AG09319 (cell line): ENCODE measurements at regions not wholly inside any gene's neighbourhood (a gene's known extent, or its start where the extent isn't known, plus 50 kb on each side); places are given as distances from the start of the nearest gene placed in this dataset.

Experiments
- DNase-seq: peaks from one replicate; pipeline ENCODE4 v3.0.0-alpha.2; 2010; ENCODE audit warnings: low read depth; ENCODE audit errors: extremely low read depth
- TF ChIP-seq, protein P1 (sequence below): IDR thresholded peaks from 2 replicates; pipeline ENCODE4 v1.5.1; 2011; ENCODE audit warnings: low read depth, mild to moderate bottlenecking, inconsistent platforms, low read length, moderate library complexity

DNA sequence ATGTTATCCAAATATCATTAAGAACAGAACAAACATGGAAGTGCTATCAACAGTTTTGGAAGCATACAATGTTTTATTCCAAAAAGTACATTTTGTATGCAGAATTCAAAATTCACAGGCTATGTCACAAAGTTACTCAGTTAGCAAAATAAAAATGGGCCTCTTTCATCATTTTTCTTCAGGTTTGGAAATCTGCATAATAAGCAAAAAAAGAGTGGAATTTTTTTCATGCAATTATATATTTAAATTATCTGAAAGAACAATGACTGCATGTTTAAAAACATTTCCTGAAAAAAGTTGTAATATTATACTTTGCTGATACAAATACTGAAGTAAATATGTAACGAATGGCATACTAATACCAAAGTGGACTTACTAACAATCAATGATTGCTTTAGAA, 161.2 kb upstream of the MBL2 start:
- DNase-seq = no peak

DNA sequence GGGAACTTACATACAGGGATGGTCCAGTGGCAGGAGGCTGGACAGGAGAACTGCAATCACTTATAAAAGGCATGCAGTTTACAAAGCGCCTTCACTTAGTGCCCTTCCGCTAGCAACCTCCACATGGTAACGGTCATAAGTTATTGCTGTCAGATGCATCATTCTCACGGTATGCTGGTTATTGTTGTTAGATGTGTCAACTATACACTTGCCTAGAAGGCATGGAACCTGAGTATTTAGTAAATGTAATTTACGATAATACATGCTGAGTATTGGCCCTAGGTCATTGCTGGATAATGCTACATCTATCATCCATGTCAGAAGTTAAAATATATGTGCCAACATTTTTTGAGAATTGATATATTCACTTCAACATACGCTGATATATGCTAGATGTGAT, 155.1 kb upstream of the MBL2 start:
- TF ChIP-seq, protein P1, sequence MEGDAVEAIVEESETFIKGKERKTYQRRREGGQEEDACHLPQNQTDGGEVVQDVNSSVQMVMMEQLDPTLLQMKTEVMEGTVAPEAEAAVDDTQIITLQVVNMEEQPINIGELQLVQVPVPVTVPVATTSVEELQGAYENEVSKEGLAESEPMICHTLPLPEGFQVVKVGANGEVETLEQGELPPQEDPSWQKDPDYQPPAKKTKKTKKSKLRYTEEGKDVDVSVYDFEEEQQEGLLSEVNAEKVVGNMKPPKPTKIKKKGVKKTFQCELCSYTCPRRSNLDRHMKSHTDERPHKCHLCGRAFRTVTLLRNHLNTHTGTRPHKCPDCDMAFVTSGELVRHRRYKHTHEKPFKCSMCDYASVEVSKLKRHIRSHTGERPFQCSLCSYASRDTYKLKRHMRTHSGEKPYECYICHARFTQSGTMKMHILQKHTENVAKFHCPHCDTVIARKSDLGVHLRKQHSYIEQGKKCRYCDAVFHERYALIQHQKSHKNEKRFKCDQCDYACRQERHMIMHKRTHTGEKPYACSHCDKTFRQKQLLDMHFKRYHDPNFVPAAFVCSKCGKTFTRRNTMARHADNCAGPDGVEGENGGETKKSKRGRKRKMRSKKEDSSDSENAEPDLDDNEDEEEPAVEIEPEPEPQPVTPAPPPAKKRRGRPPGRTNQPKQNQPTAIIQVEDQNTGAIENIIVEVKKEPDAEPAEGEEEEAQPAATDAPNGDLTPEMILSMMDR = no peak
- no peak for DNase-seq

More for the DNA sequence above, 161.2 kb upstream of the MBL2 start:
- TF ChIP-seq, protein P1 = no peak

GRCh38 chr10:52923520-52923919, 150.9 kb upstream of the MBL2 start:
- TF ChIP-seq, protein P1 = no peak
- DNase-seq = no peak

- DNase-seq = no peak
- TF ChIP-seq, protein P1 = no peak
These were observed 146.2 kb upstream of the MBL2 start for GRCh38 chr10:52918714-52919305.

DNA sequence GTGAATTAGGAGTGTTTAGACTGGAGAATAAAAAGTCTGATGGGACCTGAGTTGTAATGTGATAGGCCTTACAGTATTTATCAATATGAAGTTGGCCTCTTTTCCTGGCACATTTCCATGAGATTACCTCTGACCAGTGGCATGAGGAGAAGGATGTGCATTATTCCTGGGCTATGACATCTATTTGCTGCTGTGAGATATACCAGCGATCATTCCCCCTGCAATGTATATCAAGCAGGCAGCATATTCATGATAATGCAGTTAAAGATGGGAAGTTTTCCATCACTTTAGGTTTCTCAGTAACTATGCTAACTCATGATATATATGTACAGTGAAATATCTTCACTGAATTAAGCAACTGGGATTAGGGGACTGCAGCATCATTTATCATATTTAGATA, 142.8 kb upstream of the MBL2 start:
- TF ChIP-seq, protein P1 = no peak
- DNase-seq = no peak

- TF ChIP-seq, protein P1 = no peak
- no peak for DNase-seq
These were observed 138.6 kb upstream of the MBL2 start for GRCh38 chr10:52911163-52911562.

GRCh38 chr10:52908478-52908877, 135.9 kb upstream of the MBL2 start:
- no peak for DNase-seq
- TF ChIP-seq, protein P1 = no peak
